Dermis blood vessel endothelial cell (primary cell): ENCODE measurements at regions not wholly inside any gene's neighbourhood (a gene's known extent, or its start where the extent isn't known, plus 50 kb on each side); places are given as distances from the start of the nearest gene placed in this dataset.

Experiments
- DNase-seq: peaks from one replicate; pipeline ENCODE4 v3.0.0; 2010

DNA sequence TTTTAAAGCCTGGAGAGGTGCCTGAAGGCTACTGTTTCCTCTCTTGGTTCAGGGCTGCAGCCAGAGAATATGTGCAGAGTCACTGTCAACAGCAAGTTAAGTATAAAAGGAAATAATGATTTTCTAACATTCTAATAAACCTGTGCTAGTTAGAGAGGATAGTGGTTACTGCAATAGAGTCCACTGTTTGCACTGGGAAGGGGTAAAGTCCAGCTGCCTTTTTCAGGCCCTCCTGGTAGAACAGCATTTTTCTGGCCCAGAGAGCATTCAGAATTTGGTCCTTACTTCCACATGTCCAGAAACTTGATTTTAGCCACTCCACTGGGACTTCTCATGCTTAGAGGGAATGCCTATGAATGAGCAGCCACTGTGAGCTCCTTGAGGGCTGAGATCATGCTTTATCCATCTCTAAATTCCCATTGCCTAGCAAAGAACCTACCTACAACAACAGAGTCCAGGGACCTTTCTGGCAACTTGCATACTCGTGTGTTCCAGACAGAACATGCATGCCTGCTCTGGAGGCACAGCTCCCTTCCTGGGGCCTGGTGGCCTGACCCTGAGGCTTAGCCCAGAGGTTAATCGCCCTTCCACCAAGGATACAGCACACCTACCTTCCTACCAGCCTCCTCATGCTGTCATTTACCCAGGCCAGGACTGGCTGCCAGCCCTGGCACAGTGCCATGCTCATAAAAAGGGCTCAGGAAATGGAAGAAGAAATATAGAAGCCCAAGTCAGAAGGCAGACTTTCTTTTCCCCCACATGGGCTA is 50.3 kb upstream of the ATP13A3 start:
- DNase-seq: peak; percentile 63
